Omental fat pad (tissue), 3 donors: ENCODE measurements at regions not wholly inside any gene's neighbourhood (a gene's known extent, or its start where the extent isn't known, plus 50 kb on each side); places are given as distances from the start of the nearest gene placed in this dataset.

Source experiments
- ATAC-seq: fragments of 150-250 bp; one replicate; pipeline ENCODE4 v1.9.1; 2016; ENCODE audit warnings: mild to moderate bottlenecking, moderate library complexity; ENCODE audit not compliant: low FRiP score
- DNase-seq: peaks from one replicate; pipeline ENCODE4 v3.0.0-alpha.2; 2019; ENCODE audit warnings: low spot score
- CTCF ChIP-seq, 3 donors: fragments of 450-650 bp; IDR thresholded peaks; one replicate each; pipeline ENCODE4 v1.5.1; 2016 to 2017; ENCODE audit warnings: antibody characterized with exemption in 3 of 3, mild to moderate bottlenecking in 3 of 3, moderate library complexity in 2 of 3

- DNase-seq, result no peak
- no peak for ATAC-seq
- no peak for TF ChIP-seq CTCF (IDR thresholded peaks at IDR 0.05)
Observed at GRCh38 chr16:11446566-11447119, 101.4 kb downstream of the RMI2 start.

GRCh38 chr16:11447272-11447671, 102.0 kb downstream of the RMI2 start:
- DNase-seq, result no peak
- ATAC-seq, result no peak
- TF ChIP-seq CTCF (IDR thresholded peaks at IDR 0.05), result no peak

- no peak for TF ChIP-seq CTCF (IDR thresholded peaks at IDR 0.05)
- DNase-seq (no peak), ATAC-seq (no peak)
Observed at GRCh38 chr16:11447836-11448235, 102.6 kb downstream of the RMI2 start.

- TF ChIP-seq CTCF (IDR thresholded peaks at IDR 0.05), result no peak
- DNase-seq, result no peak
- no peak for ATAC-seq
Observed at GRCh38 chr16:11448796-11449416, 103.6 kb downstream of the RMI2 start.

- no peak for TF ChIP-seq CTCF (IDR thresholded peaks at IDR 0.05)
- DNase-seq, result no peak
- no peak for ATAC-seq
Observed at GRCh38 chr16:11449716-11450115, 104.5 kb downstream of the RMI2 start.

- ATAC-seq, result no peak
- TF ChIP-seq CTCF (IDR thresholded peaks at IDR 0.05), result no peak
Observed at GRCh38 chr16:11450136-11450535, 104.9 kb downstream of the RMI2 start.

GRCh38 chr16:11452298-11452697, 107.0 kb downstream of the RMI2 start:
- DNase-seq (no peak), ATAC-seq (no peak)
- TF ChIP-seq CTCF (IDR thresholded peaks at IDR 0.05), result no peak

More at GRCh38 chr16:11450136-11450535, 104.9 kb downstream of the RMI2 start:
- no peak for DNase-seq
